T-helper 17 cell (primary cell): ENCODE measurements at regions not wholly inside any gene's neighbourhood (a gene's known extent, or its start where the extent isn't known, plus 50 kb on each side); places are given as distances from the start of the nearest gene placed in this dataset.
"Not testable (repeated sequence)": the region's sequence is repeated elsewhere in the genome, so short reads cannot be mapped to it uniquely, and the experiment has no call there.

Experiments used
- ATAC-seq: fragments of 150-1000 bp; cut with Tn5 transposase; 2 replicates; pipeline ENCODE4 v1.10.0; 2021; ENCODE audit warnings: mild to moderate bottlenecking, moderate library complexity
- DNase-seq, 3 donors: peaks; one replicate each; pipeline versions ENCODE4 v3.0.0 to v3.0.0-alpha.2; 2020 to 2021
- H3K9me3 ChIP-seq: one replicate; pipeline ENCODE4 v1.7.0; 2013; ENCODE audit warnings: low read length, mild to moderate bottlenecking; ENCODE audit not compliant: control insufficient read depth, poor library complexity, severe bottlenecking
- H3K27ac Mint-ChIP-seq: one replicate; pipeline ENCODE4 v1.8.0; 2022; ENCODE audit warnings: mild to moderate bottlenecking, moderate library complexity, mixed read lengths
- H3K27me3 Mint-ChIP-seq: one replicate; pipeline ENCODE4 v1.8.0; 2022; ENCODE audit warnings: mixed read lengths
- H3K36me3 Mint-ChIP-seq: one replicate; pipeline ENCODE4 v1.8.0; 2022; ENCODE audit warnings: low read depth, mixed read lengths
- H3K4me1 Mint-ChIP-seq: one replicate; pipeline ENCODE4 v1.8.0; 2022; ENCODE audit warnings: mild to moderate bottlenecking, mixed read lengths
- H3K4me3 Mint-ChIP-seq: one replicate; pipeline ENCODE4 v1.8.0; 2022; ENCODE audit warnings: mild to moderate bottlenecking, moderate library complexity, mixed read lengths

- not testable (repeated sequence) for ATAC-seq, H3K36me3 Mint-ChIP-seq, H3K9me3 ChIP-seq, H3K27me3 Mint-ChIP-seq, H3K4me3 Mint-ChIP-seq, DNase-seq, H3K27ac Mint-ChIP-seq, H3K4me1 Mint-ChIP-seq
Measured at GRCh38 chr5:1573217-1574022, 49.7 kb upstream of the LPCAT1 start.
